Keratinocyte (primary cell): ENCODE measurements at regions not wholly inside any gene's neighbourhood (a gene's known extent, or its start where the extent isn't known, plus 50 kb on each side); places are given as distances from the start of the nearest gene placed in this dataset.
A peak's percentile ranks its signal among the peaks of the same experiment; 100 is the strongest.

Experiments used
- DNase-seq: peaks from one replicate; pipeline ENCODE4 v3.0.0-alpha.2; 2011; ENCODE audit warnings: low read depth, missing footprints, low spot score
- FAIRE-seq: peaks from 2 replicates; lab custom pipeline; 2011; peaks lifted over from hg19 to GRCh38; lab: Jason Lieb, UNC
- H2AFZ ChIP-seq: 2 replicates; pipeline ENCODE4 v1.6.0; 2012; ENCODE audit warnings: low read length, control low read depth, inconsistent platforms; ENCODE audit not compliant: control insufficient read depth
- H3K27ac ChIP-seq: 2 replicates; pipeline ENCODE4 v1.5.1; 2011; ENCODE audit warnings: low read length; ENCODE audit not compliant: control insufficient read depth, insufficient read depth
- H3K27me3 ChIP-seq: 3 replicates; pipeline ENCODE4 v1.6.0; 2011; ENCODE audit warnings: low read length; ENCODE audit not compliant: control insufficient read depth, insufficient read depth; ENCODE audit errors: extremely low read depth
- H3K36me3 ChIP-seq, 2 experiments: 2 replicates in 1 of 2; 3 replicates in 1 of 2; pipeline ENCODE4 v1.5.1; 2011; ENCODE audit warnings: low read length in 2 of 2, mild to moderate bottlenecking in 1 of 2; ENCODE audit not compliant: control insufficient read depth in 2 of 2, insufficient read depth in 2 of 2; ENCODE audit errors: extremely low read depth in 1 of 2
- H3K4me1 ChIP-seq: 3 replicates; pipeline ENCODE4 v1.5.1; 2011; ENCODE audit warnings: low read length; ENCODE audit not compliant: control insufficient read depth, insufficient read depth; ENCODE audit errors: extremely low read depth
- H3K4me2 ChIP-seq: 3 replicates; pipeline ENCODE4 v1.6.0; 2011; ENCODE audit warnings: low read depth, low read length; ENCODE audit not compliant: control insufficient read depth, insufficient read depth; ENCODE audit errors: extremely low read depth
- H3K4me3 ChIP-seq, 3 experiments: fragments of 200-600 bp in 1 of 3; sonication (generic) in 1 of 3; 2 replicates in 2 of 3; 3 replicates in 1 of 3; pipeline ENCODE4 v1.5.1; 2011 to 2016; ENCODE audit warnings: low read length in 3 of 3, mild to moderate bottlenecking in 3 of 3, control low read depth in 2 of 3, inconsistent platforms in 1 of 3, low read depth in 1 of 3, mixed read lengths in 1 of 3, mixed run types in 1 of 3, moderate library complexity in 1 of 3; ENCODE audit not compliant: control insufficient read depth in 2 of 3, insufficient read depth in 2 of 3; ENCODE audit errors: extremely low read depth in 1 of 3
- H3K79me2 ChIP-seq: 2 replicates; pipeline ENCODE4 v1.6.0; 2012; ENCODE audit warnings: low read length; ENCODE audit not compliant: control insufficient read depth, insufficient read depth
- H3K9ac ChIP-seq: 3 replicates; pipeline ENCODE4 v1.6.0; 2011; ENCODE audit warnings: low read length; ENCODE audit not compliant: control insufficient read depth, insufficient read depth; ENCODE audit errors: extremely low read depth
- H3K9me1 ChIP-seq: 3 replicates; pipeline ENCODE4 v1.6.0; 2011; ENCODE audit warnings: low read length; ENCODE audit not compliant: control insufficient read depth, insufficient read depth; ENCODE audit errors: extremely low read depth
- H3K9me3 ChIP-seq: 2 replicates; pipeline ENCODE4 v1.5.1; 2012; ENCODE audit warnings: low read depth, low read length; ENCODE audit not compliant: control insufficient read depth
- H4K20me1 ChIP-seq: 3 replicates; pipeline ENCODE4 v1.6.0; 2011; ENCODE audit warnings: low read length; ENCODE audit not compliant: control insufficient read depth, insufficient read depth; ENCODE audit errors: extremely low read depth
- EZH2 ChIP-seq: IDR thresholded peaks from one replicate; pipeline ENCODE4 v1.6.1; 2012; ENCODE audit warnings: inconsistent platforms, mild to moderate bottlenecking, low read length, moderate library complexity
- dilution Hi-C: fragments of 300-500 bp; cut with MboI; formaldehyde crosslinking; loops from one replicate; pipeline ENCODE4 v1.7.0; 2020; ENCODE audit warnings: low sequenced_read_pairs; ENCODE audit not compliant: extremely low pct_ligation_motif_present
- TF ChIP-seq, protein P1 (sequence below), 3 experiments: IDR thresholded peaks in 1 of 3; conservative IDR thresholded peaks in 1 of 3; optimal IDR thresholded peaks in 1 of 3; 2 replicates in 2 of 3; 3 replicates in 1 of 3; pipeline versions ENCODE3 to v1.5.1; 2011; ENCODE audit warnings: low read length in 3 of 3, mild to moderate bottlenecking in 3 of 3, moderate library complexity in 2 of 3, control low read depth in 1 of 3, inconsistent platforms in 1 of 3; ENCODE audit not compliant: insufficient read depth in 2 of 3; ENCODE audit errors: extremely low read depth in 1 of 3

DNA sequence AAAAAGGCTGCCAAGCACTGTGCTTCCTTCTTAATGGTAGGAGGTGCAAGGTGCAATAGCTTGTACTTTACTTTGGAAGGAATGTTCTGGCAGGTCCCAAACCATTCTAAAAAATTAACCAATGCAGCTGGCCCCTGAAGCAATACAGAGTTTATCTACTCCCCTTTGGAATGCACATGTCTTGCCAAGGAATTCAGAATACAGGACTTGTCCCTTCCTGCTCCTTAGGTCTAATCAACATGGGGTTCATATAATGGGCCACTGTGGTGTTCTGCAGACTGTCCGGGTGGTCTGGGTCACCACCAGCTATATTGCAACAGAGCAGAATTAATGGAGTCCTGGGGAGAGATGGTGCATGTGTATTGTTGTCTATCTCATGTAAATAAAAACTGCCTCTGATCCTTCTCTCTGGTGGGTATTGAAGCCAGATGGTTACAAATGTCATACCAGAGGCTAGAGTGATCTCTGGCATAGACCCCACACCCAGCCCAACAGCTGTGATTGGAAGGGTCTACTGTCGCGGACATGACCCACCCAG lies 112.8 kb downstream of the RIPK4 start:
- Histone ChIP-seq H3K4me1 (peaks cover 37% of the 10 kb centered on the region), H3K9me1 (no peaks in the 10 kb centered on the region), H3K36me3 (no peaks in the 10 kb centered on the region), H3K27ac (peak overlapping the region; percentile 19), H3K27me3 (no peaks in the 10 kb centered on the region), H3K9me3 (no peaks in the 10 kb centered on the region), H3K4me2 (peak overlapping the region; percentile 2), H3K4me3 (no peak overlapping the region), H2AFZ (no peak overlapping the region), H3K9ac (no peak overlapping the region), H3K79me2 (no peaks in the 10 kb centered on the region), H4K20me1 (no peaks in the 10 kb centered on the region)
- FAIRE-seq (peak; percentile 93), DNase-seq (no peak)
- dilution Hi-C loops: no loop called here
- TF ChIP-seq, protein P1, sequence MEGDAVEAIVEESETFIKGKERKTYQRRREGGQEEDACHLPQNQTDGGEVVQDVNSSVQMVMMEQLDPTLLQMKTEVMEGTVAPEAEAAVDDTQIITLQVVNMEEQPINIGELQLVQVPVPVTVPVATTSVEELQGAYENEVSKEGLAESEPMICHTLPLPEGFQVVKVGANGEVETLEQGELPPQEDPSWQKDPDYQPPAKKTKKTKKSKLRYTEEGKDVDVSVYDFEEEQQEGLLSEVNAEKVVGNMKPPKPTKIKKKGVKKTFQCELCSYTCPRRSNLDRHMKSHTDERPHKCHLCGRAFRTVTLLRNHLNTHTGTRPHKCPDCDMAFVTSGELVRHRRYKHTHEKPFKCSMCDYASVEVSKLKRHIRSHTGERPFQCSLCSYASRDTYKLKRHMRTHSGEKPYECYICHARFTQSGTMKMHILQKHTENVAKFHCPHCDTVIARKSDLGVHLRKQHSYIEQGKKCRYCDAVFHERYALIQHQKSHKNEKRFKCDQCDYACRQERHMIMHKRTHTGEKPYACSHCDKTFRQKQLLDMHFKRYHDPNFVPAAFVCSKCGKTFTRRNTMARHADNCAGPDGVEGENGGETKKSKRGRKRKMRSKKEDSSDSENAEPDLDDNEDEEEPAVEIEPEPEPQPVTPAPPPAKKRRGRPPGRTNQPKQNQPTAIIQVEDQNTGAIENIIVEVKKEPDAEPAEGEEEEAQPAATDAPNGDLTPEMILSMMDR (optimal IDR thresholded peaks at IDR 0.05 in 1 of 3, IDR thresholded peaks at IDR 0.05 in 1 of 3, conservative IDR thresholded peaks at IDR 0.05 in 1 of 3; ENCODE audit: extremely low read depth in 1 of 3, insufficient read depth in 2 of 3, low read length in 3 of 3): no peak
- no peak for TF ChIP-seq EZH2

GRCh38 chr21:41653243-41653953 lies 113.5 kb downstream of the RIPK4 start:
- Histone ChIP-seq H3K36me3 (no peaks in the 10 kb centered on the region), H3K4me1 (peaks cover 43% of the 10 kb centered on the region), H3K4me2 (peak overlapping the region; percentile 17), H4K20me1 (no peaks in the 10 kb centered on the region), H3K79me2 (no peaks in the 10 kb centered on the region), H2AFZ (no peak overlapping the region), H3K4me3 (no peak overlapping the region), H3K9me1 (no peaks in the 10 kb centered on the region), H3K9me3 (no peaks in the 10 kb centered on the region), H3K27me3 (no peaks in the 10 kb centered on the region), H3K9ac (no peak overlapping the region), H3K27ac (no peak overlapping the region)
- FAIRE-seq (peak; percentile 56), DNase-seq (no peak)
- TF ChIP-seq EZH2: no peak
- TF ChIP-seq, protein P1 (optimal IDR thresholded peaks at IDR 0.05 in 1 of 3, IDR thresholded peaks at IDR 0.05 in 1 of 3, conservative IDR thresholded peaks at IDR 0.05 in 1 of 3; ENCODE audit: extremely low read depth in 1 of 3, insufficient read depth in 2 of 3, low read length in 3 of 3): no peak
- dilution Hi-C loops: no loop called here
